ENCODE measurements at regions not wholly inside any gene's neighbourhood (a gene's known extent, or its start where the extent isn't known, plus 50 kb on each side); places are given as distances from the start of the nearest gene placed in this dataset.

DNA sequence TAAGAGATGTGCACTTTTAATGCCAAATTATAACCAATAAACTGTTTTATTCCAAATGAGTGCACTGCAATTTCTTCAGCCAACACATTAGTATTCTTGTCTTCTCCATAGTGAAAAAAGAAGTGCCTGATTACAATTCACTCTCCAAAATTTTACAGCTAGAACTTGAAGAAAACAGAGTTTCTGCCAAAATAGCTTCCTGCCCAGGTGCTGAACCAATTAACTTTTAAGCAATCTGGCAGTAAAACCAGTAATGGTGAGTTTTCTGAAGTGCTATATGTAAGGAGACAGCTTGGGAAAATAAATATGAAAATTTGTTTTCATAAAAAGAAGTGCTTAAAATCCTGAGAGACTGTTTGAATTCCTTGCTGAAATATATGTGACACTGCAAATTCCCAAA is 266.0 kb upstream of the NT5E start:
- Histone ChIP-seq H3K9ac (ENCODE audit: insufficient read depth in 1 of 2, low read depth in 2 of 2, low read length in 2 of 2) (no peak overlapping the region), H3K4me3 (no peak overlapping the region), H3K9me1 (ENCODE audit: control insufficient read depth, insufficient read depth, low read length) (no peaks in the 10 kb centered on the region), H4K20me1 (replicated peaks; ENCODE audit: control insufficient read depth, insufficient read depth, low read length) (no peaks in the 10 kb centered on the region), H3K9me3 (replicated peaks; ENCODE audit: control insufficient read depth, insufficient read depth, low read depth, low read length) (no peaks in the 10 kb centered on the region), H3K4me2 (ENCODE audit: insufficient read depth, low read length) (no peak overlapping the region), H2AFZ (ENCODE audit: low read depth, low read length) (no peak overlapping the region), H3K27ac (ENCODE audit: extremely low read depth, low read depth, low read length) (no peak overlapping the region), H3K4me1 (replicated peaks in 1 of 2; ENCODE audit: control insufficient read depth in 2 of 2, insufficient read depth in 2 of 2, low read length in 2 of 2) (no peaks in the 10 kb centered on the region), H3K79me2 (ENCODE audit: control insufficient read depth, insufficient read depth, low read length) (no peaks in the 10 kb centered on the region), H3K27me3 (ENCODE audit: control insufficient read depth in 2 of 2, insufficient read depth in 2 of 2, low read length in 2 of 2) (no peaks in the 10 kb centered on the region), H3K36me3 (ENCODE audit: control insufficient read depth, insufficient read depth, low read length) (no peaks in the 10 kb centered on the region)
- ATAC-seq: no peak
- in situ Hi-C loops (cut with MboI): no loop called here
- no TSS peak for BruUV-seq (replicated peaks)
- CTCF ChIA-PET (ENCODE audit: low intra/inter-chr PET ratio): no interaction called here
- POLR2A ChIA-PET: no interaction called here
- FAIRE-seq: no peak
- no peak for TF ChIP-seq FOXP1 (CRISPR knock-in tag; IDR thresholded peaks at IDR 0.05)
- TF ChIP-seq MCM2 (IDR thresholded peaks at IDR 0.05; ENCODE audit: low read depth): no peak
- no peak for TF ChIP-seq GTF2E2 (tag; IDR thresholded peaks at IDR 0.05)
- TF ChIP-seq E2F6 (IDR thresholded peaks at IDR 0.05; ENCODE audit: borderline replicate concordance in 1 of 2, extremely low read depth in 1 of 2, insufficient read depth in 1 of 2, insufficient read length in 1 of 2, low read depth in 1 of 2, low read length in 1 of 2, poor library complexity in 1 of 2, severe bottlenecking in 1 of 2): no peak
- no peak for TF ChIP-seq RBM22 (IDR thresholded peaks at IDR 0.05; ENCODE audit: low read depth, low read length, poor library complexity, severe bottlenecking)
- no peak for TF ChIP-seq SLC30A9 (CRISPR knock-in tag; IDR thresholded peaks at IDR 0.05)
- TF ChIP-seq THRA (IDR thresholded peaks at IDR 0.05): no peak
- TF ChIP-seq KAT8 (IDR thresholded peaks at IDR 0.05; ENCODE audit: low read depth): no peak
- no peak for TF ChIP-seq KLF6 (CRISPR knock-in tag; IDR thresholded peaks at IDR 0.05; ENCODE audit: borderline replicate concordance)
- no peak for TF ChIP-seq ESRRA (IDR thresholded peaks at IDR 0.05; ENCODE audit: borderline replicate concordance, low read depth)
- no peak for TF ChIP-seq SAFB (IDR thresholded peaks at IDR 0.05; ENCODE audit: borderline replicate concordance, low read depth, low read length)
- no peak for DNase-seq (ENCODE audit: extremely low read depth in 1 of 4, low spot score in 3 of 4)
- intact Hi-C loops (cut with micrococcal nuclease): no loop called here

Data from K562 (cell line).